Naive thymus-derived CD8-positive, alpha-beta T cell (primary cell): ENCODE measurements at regions not wholly inside any gene's neighbourhood (a gene's known extent, or its start where the extent isn't known, plus 50 kb on each side); places are given as distances from the start of the nearest gene placed in this dataset.
A peak's percentile ranks its signal among the peaks of the same experiment; 100 is the strongest.

Source experiments
- ATAC-seq, 2 donors: fragments of 150-1000 bp; cut with Tn5 transposase in 1 of 2; sonication (Bioruptor Pico), chemical (Tn5 transposase) in 1 of 2; 1 replicate in 1 of 2; 2 replicates in 1 of 2; pipeline ENCODE4 v1.10.0; 2021; ENCODE audit warnings: mild to moderate bottlenecking in 2 of 2, moderate library complexity in 2 of 2
- POLR2A ChIA-PET: fragments of 350-600 bp; sonication (Branson Sonifier 250); formaldehyde crosslinking; loops from one replicate; lab custom pipeline; 2021; ENCODE audit warnings: antibody characterized with exemption; lab: Charles Lee
- DNase-seq, 10 donors: peaks; one replicate each; pipeline versions ENCODE4 v3.0.0 to v3.0.0-alpha.2; 2020 to 2022
- H3K27ac Mint-ChIP-seq, 10 donors: one replicate each; pipeline ENCODE4 v1.8.0; 2020 to 2022; ENCODE audit warnings: mild to moderate bottlenecking in 10 of 10, mixed read lengths in 10 of 10, moderate library complexity in 4 of 10, inconsistent platforms in 1 of 10
- H3K27me3 Mint-ChIP-seq, 5 donors: one replicate each; pipeline ENCODE4 v1.8.0; 2021 to 2022; ENCODE audit warnings: mixed read lengths in 5 of 5
- H3K36me3 Mint-ChIP-seq, 3 donors: one replicate each; pipeline ENCODE4 v1.8.0; 2020 to 2022; ENCODE audit warnings: mixed read lengths in 3 of 3, mild to moderate bottlenecking in 2 of 3, inconsistent platforms in 1 of 3
- H3K4me1 Mint-ChIP-seq, 4 donors: one replicate each; pipeline ENCODE4 v1.8.0; 2021 to 2022; ENCODE audit warnings: mixed read lengths in 4 of 4
- H3K4me3 Mint-ChIP-seq, 10 donors: one replicate each; pipeline ENCODE4 v1.8.0; 2020 to 2022; ENCODE audit warnings: mild to moderate bottlenecking in 10 of 10, mixed read lengths in 10 of 10, moderate library complexity in 6 of 10, inconsistent platforms in 1 of 10
- H3K9me3 Mint-ChIP-seq, 9 donors: one replicate each; pipeline ENCODE4 v1.8.0; 2020 to 2022; ENCODE audit warnings: mixed read lengths in 9 of 9, mild to moderate bottlenecking in 3 of 9, inconsistent platforms in 1 of 9, moderate library complexity in 1 of 9

DNA sequence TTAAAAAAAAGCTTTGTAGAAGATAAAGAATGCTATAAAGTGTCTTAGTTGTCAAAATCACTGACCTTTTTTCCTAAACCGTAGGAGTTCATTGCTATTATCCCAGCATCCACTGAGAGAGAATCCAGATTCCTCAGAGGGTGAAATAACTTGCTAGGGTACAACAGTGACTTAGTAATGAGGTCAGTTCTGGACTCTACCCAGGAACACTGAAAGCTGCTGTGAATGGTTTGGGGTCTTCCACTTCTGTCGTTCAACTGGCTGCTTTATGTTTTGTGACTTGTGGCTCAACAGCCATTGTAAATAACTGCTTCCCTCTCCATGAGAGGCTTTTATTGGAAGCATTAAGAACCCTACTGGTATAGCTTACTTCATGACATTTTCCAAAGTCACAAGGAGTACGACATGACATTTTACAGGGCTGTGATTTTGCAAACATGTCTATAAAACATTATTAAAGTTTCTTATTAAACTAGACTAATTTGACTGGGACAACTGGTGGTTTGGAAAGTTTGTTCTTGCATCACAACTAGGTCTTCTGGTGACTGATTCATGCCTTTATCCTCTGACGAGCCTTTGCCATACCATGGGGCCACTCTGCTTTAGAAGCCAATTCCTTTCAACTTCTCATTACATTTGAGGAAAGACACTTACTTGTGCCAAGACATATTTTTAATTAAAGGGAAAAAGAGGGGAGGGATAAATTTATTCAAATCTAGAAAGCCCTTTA, 92.2 kb upstream of the CDH11 start:
- POLR2A ChIA-PET, result no interaction called here
- DNase-seq, result no peak
- Mint-ChIP-seq H3K4me1 (no peaks in the 10 kb centered on the region), H3K27ac (no peak overlapping the region), H3K9me3 (peaks cover 0 to 18% (median 6%) of the 10 kb centered on the region in 9 donors), H3K4me3 (no peak overlapping the region), H3K27me3 (no peaks in the 10 kb centered on the region), H3K36me3 (no peaks in the 10 kb centered on the region)
- no peak for ATAC-seq

GRCh38 chr16:65212791-65213190, 90.9 kb upstream of the CDH11 start:
- ATAC-seq (no peak), DNase-seq (no peak)
- Mint-ChIP-seq H3K27ac (no peak overlapping the region), H3K9me3 (peaks cover 0 to 18% (median 6%) of the 10 kb centered on the region in 9 donors), H3K4me1 (no peaks in the 10 kb centered on the region), H3K27me3 (no peaks in the 10 kb centered on the region), H3K4me3 (no peak overlapping the region), H3K36me3 (no peaks in the 10 kb centered on the region)
- POLR2A ChIA-PET, result no interaction called here

- POLR2A ChIA-PET, result no interaction called here
- DNase-seq, result no peak
- ATAC-seq, result no peak
Measured at GRCh38 chr16:65212240-65212639, 90.4 kb upstream of the CDH11 start.

DNA sequence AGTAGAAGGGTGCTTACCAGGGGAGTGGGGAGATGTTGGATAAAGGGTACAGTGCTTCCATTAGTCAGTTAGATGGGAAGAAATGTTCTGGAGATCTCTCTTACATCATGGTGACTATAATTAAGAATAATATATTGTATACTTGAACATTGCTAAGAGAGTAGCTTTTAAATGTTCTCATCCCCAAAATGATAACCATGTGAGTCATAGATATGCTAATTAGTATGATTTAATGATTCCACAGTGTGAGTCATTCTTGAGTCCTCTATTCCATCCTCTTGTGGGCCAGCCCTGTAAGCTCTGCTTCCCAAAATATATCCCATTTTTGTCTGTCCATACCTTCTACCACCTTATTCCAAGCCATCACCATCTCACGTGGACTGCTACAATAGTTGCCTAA, 80.6 kb upstream of the CDH11 start:
- Mint-ChIP-seq H3K36me3 (no peaks in the 10 kb centered on the region), H3K4me1 (no peaks in the 10 kb centered on the region), H3K9me3 (peaks cover 0 to 15% (median 2%) of the 10 kb centered on the region in 9 donors), H3K4me3 (no peak overlapping the region), H3K27me3 (peaks cover 0 to 4% (median 0%) of the 10 kb centered on the region in 5 donors), H3K27ac (no peak overlapping the region)
- POLR2A ChIA-PET, result no interaction called here
- DNase-seq, result no peak
- ATAC-seq, result no peak

More at GRCh38 chr16:65212240-65212639, 90.4 kb upstream of the CDH11 start:
- H3K4me1 Mint-ChIP-seq, result no peaks in the 10 kb centered on the region
- no peak overlapping the region for H3K27ac Mint-ChIP-seq
- H3K27me3 Mint-ChIP-seq, result no peaks in the 10 kb centered on the region
- no peaks in the 10 kb centered on the region for H3K36me3 Mint-ChIP-seq
- peaks cover 0 to 18% (median 6%) of the 10 kb centered on the region in 9 donors for H3K9me3 Mint-ChIP-seq
- no peak overlapping the region for H3K4me3 Mint-ChIP-seq

- Mint-ChIP-seq H3K27me3 (peaks cover 0 to 4% (median 1%) of the 10 kb centered on the region in 5 donors), H3K27ac (peak overlapping the region in 1 of 10 donors; percentile 9), H3K4me3 (no peak overlapping the region), H3K4me1 (no peaks in the 10 kb centered on the region), H3K9me3 (peaks cover 2 to 18% (median 5%) of the 10 kb centered on the region in 9 donors), H3K36me3 (no peaks in the 10 kb centered on the region)
- no peak for ATAC-seq
- DNase-seq, result no peak
- POLR2A ChIA-PET, result no interaction called here
Measured at GRCh38 chr16:65201511-65201910, 79.6 kb upstream of the CDH11 start.

GRCh38 chr16:65200857-65201256, 79.0 kb upstream of the CDH11 start:
- Mint-ChIP-seq H3K27ac (no peak overlapping the region), H3K4me3 (no peak overlapping the region), H3K4me1 (no peaks in the 10 kb centered on the region), H3K9me3 (peaks cover 2 to 18% (median 5%) of the 10 kb centered on the region in 9 donors), H3K27me3 (peaks cover 0 to 4% (median 1%) of the 10 kb centered on the region in 5 donors), H3K36me3 (no peaks in the 10 kb centered on the region)
- DNase-seq, result no peak
- POLR2A ChIA-PET, result no interaction called here
- no peak for ATAC-seq

GRCh38 chr16:65200156-65200773, 78.4 kb upstream of the CDH11 start:
- Mint-ChIP-seq H3K4me3 (no peak overlapping the region), H3K4me1 (no peaks in the 10 kb centered on the region)
- POLR2A ChIA-PET, result no interaction called here

GRCh38 chr16:65196420-65197075, 74.7 kb upstream of the CDH11 start:
- POLR2A ChIA-PET, result no interaction called here
- H3K4me1 Mint-ChIP-seq, result no peaks in the 10 kb centered on the region
- peaks cover 0 to 1% (median 0%) of the 10 kb centered on the region in 5 donors for H3K27me3 Mint-ChIP-seq
- H3K27ac Mint-ChIP-seq, result no peak overlapping the region
- ATAC-seq, result no peak
- DNase-seq, result no peak
- H3K4me3 Mint-ChIP-seq, result no peak overlapping the region
- H3K9me3 Mint-ChIP-seq, result peaks cover 0 to 18% (median 5%) of the 10 kb centered on the region in 9 donors
- H3K36me3 Mint-ChIP-seq, result no peaks in the 10 kb centered on the region

More at GRCh38 chr16:65200156-65200773, 78.4 kb upstream of the CDH11 start:
- H3K27me3 Mint-ChIP-seq, result peaks cover 0 to 4% (median 1%) of the 10 kb centered on the region in 5 donors
- DNase-seq (no peak), ATAC-seq (no peak)
- H3K36me3 Mint-ChIP-seq, result no peaks in the 10 kb centered on the region
- H3K27ac Mint-ChIP-seq, result no peak overlapping the region
- peaks cover 2 to 18% (median 3%) of the 10 kb centered on the region in 9 donors for H3K9me3 Mint-ChIP-seq

GRCh38 chr16:65195998-65196397, 74.1 kb upstream of the CDH11 start:
- Mint-ChIP-seq H3K27me3 (peaks cover 0 to 1% (median 0%) of the 10 kb centered on the region in 5 donors), H3K4me1 (no peaks in the 10 kb centered on the region), H3K27ac (no peak overlapping the region), H3K9me3 (peaks cover 0 to 18% (median 5%) of the 10 kb centered on the region in 9 donors), H3K4me3 (no peak overlapping the region), H3K36me3 (no peaks in the 10 kb centered on the region)
- DNase-seq, result no peak
- ATAC-seq, result no peak
- POLR2A ChIA-PET, result no interaction called here

- H3K4me3 Mint-ChIP-seq, result no peak overlapping the region
- no peaks in the 10 kb centered on the region for H3K27me3 Mint-ChIP-seq
- H3K9me3 Mint-ChIP-seq, result peaks cover 0 to 16% (median 4%) of the 10 kb centered on the region in 9 donors
- DNase-seq (no peak), ATAC-seq (no peak)
- no peak overlapping the region for H3K27ac Mint-ChIP-seq
- H3K36me3 Mint-ChIP-seq, result no peaks in the 10 kb centered on the region
- no peaks in the 10 kb centered on the region for H3K4me1 Mint-ChIP-seq
- POLR2A ChIA-PET, result no interaction called here
Measured at GRCh38 chr16:65185241-65185778, 63.4 kb upstream of the CDH11 start.

DNA sequence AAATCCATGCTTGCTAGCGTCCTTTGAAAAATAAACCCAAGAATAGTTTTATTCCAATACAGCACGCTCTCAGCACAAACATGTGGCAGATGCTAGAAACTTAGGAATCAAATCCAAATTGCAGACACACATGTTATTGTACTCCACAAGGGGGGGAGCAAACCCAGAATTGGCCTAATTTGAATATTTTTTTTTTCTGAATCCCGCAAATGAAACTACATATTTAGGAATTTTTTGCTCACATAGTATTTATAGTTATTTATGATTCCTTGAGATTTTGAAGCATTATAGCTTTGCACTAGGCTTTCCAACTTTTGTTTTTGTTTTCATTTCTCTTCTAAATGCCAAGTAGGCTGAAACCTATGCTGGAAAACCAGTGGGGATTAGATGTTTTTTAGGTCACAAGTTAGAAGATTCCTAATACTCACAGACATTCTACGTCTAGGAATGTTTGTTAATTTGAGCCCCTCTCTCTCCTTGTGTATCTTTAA, 59.3 kb upstream of the CDH11 start:
- Mint-ChIP-seq H3K4me1 (no peaks in the 10 kb centered on the region), H3K27me3 (no peaks in the 10 kb centered on the region), H3K4me3 (no peak overlapping the region), H3K9me3 (peaks cover 0 to 26% (median 4%) of the 10 kb centered on the region in 9 donors), H3K36me3 (no peaks in the 10 kb centered on the region), H3K27ac (no peak overlapping the region)
- no peak for ATAC-seq
- POLR2A ChIA-PET, result no interaction called here
- DNase-seq, result no peak

GRCh38 chr16:65178151-65178550, 56.3 kb upstream of the CDH11 start:
- DNase-seq (no peak), ATAC-seq (no peak)
- H3K4me3 Mint-ChIP-seq, result no peak overlapping the region
- H3K27me3 Mint-ChIP-seq, result peaks cover 0 to 3% (median 0%) of the 10 kb centered on the region in 5 donors
- no peaks in the 10 kb centered on the region for H3K4me1 Mint-ChIP-seq
- no peak overlapping the region for H3K27ac Mint-ChIP-seq
- peaks cover 0 to 19% (median 5%) of the 10 kb centered on the region in 9 donors for H3K9me3 Mint-ChIP-seq
- no peaks in the 10 kb centered on the region for H3K36me3 Mint-ChIP-seq
- POLR2A ChIA-PET, result no interaction called here

GRCh38 chr16:65176603-65177002, 54.7 kb upstream of the CDH11 start:
- POLR2A ChIA-PET, result no interaction called here
- no peak overlapping the region for H3K4me3 Mint-ChIP-seq
- peaks cover 0 to 19% (median 4%) of the 10 kb centered on the region in 9 donors for H3K9me3 Mint-ChIP-seq
- H3K4me1 Mint-ChIP-seq, result no peaks in the 10 kb centered on the region
- no peaks in the 10 kb centered on the region for H3K36me3 Mint-ChIP-seq
- H3K27me3 Mint-ChIP-seq, result peaks cover 0 to 3% (median 0%) of the 10 kb centered on the region in 5 donors
- ATAC-seq, result no peak
- no peak for DNase-seq
- no peak overlapping the region for H3K27ac Mint-ChIP-seq
